ENCODE measurements at regions not wholly inside any gene's neighbourhood (a gene's known extent, or its start where the extent isn't known, plus 50 kb on each side); places are given as distances from the start of the nearest gene placed in this dataset.

DNA sequence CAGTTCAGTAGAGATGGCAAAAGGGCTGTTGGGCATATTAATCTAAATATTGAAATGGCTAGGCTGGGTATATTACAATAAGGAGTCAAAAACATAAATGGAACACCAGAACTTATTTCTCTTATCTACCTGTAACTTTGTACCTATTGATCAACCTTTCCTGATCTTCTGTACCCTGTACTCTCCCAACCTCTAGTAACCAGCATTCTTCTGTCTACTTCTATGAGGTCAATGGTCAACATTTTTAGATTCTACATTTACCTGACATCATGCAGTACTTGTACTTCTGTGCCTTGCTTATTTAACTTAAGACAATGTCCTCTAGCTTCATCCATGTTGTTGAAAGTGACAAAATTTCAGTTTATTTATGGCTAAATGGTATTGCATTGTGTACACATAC, 467.3 kb downstream of the TAF11L14 start:
- no peak for DNase-seq (ENCODE audit: low read depth in 2 of 2)

DNA sequence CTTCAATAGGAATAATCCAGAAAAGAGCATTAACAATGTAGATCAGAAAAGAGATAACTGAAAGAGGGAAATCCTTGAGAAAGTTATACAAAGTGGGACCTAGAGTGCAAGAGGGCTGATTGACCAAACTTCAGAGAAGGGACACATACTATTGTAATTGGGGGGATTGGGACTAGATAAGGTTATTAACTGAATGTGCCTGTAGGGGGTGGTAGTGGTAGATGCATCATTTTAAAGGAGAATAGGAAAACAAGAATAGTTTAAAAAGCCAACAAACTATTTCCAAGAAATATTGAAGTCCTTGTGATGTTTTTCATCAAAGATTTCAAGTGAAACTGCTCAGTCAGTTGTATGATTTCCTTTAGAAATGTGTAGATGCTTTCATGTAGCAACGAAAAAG, 468.5 kb downstream of the TAF11L14 start:
- no peak for DNase-seq (ENCODE audit: low read depth in 2 of 2)

GRCh38 chr5:18105449-18105848, 471.2 kb downstream of the TAF11L14 start:
- no peak for DNase-seq (ENCODE audit: low read depth in 2 of 2)

DNA sequence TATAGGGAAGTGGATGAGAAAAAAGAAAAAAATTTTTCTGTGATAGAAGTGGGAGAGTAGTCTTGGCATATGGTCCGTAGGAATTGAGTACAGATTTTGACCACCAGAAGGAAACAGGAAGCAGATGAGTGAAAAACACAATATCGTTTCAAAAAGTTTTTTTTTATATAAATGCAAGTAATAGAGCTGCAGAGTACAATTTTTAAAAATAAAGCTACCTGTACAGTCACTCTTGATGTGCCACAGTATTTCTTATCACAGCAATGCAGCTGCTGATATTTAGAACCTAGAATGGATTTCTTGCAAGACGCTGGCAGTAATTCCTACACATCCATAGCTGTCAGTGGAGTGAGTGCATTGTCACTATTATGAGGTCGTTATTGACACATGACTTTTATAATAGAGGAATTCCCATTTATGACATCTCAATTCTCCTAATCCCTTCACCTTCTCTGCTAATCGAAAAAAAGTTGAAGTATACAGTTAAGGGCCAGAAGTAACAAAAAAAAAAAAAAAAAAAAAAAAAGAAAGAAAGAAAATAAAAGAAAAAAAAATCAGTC, 477.7 kb downstream of the TAF11L14 start:
- DNase-seq (ENCODE audit: low read depth in 2 of 2): no peak

DNA sequence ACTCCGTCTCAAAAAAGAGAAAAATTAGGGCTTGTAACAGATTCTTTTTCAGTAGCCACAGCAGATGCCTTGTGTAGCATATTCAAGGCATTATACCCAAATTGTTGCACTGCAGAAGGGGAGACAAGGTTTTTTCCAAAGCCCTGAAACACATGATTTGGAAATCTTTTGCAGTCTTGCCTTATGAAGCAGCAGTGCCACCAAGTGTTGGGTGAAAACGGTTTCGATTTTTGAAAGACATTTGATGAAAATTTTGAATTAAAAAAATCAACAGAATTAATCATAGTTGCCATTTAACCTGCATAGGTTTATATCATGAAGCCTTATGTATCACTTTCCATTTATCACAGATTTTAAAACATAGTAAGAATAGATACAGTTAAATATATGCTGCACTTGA, 479.5 kb downstream of the TAF11L14 start:
- peak; percentile 2 for DNase-seq (ENCODE audit: low read depth in 2 of 2)

DNA sequence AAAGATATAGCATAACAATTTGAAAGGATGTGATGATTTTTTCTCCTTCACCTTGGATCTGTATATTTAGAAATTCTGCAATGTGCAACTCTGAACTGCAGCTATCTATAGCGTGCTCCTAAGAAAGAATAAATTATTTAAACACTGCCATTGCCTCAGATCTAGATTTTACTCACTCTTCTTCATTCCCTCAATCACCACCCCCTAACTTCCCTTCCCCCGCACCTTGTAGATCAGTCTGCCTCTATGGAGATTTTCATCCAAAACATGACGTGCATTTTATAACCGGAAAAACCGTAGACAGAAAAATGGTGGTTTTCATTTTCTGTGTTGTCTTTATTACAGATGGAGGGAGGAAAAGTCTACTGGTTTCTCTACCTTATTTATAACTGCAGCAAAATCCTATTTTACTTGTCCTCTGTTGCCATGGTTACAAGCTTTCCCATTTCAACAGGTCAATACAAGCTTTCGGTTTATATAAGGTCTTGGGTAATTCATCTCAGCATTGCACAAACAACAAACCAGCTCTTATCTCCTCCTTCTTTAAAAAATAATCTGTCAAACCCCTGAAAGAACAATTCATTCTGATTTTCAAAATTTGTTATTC, 480.0 kb downstream of the TAF11L14 start:
- DNase-seq (ENCODE audit: low read depth in 2 of 2): no peak

- no peak for DNase-seq (ENCODE audit: low read depth in 2 of 2)
These were observed 483.7 kb downstream of the TAF11L14 start for GRCh38 chr5:18117968-18118367.

- DNase-seq (ENCODE audit: low read depth in 2 of 2): no peak
These were observed 485.0 kb downstream of the TAF11L14 start for GRCh38 chr5:18119156-18119785.

- no peak for DNase-seq (ENCODE audit: low read depth in 2 of 2)
These were observed 507.0 kb downstream of the TAF11L14 start for GRCh38 chr5:18141222-18141621.

DNA sequence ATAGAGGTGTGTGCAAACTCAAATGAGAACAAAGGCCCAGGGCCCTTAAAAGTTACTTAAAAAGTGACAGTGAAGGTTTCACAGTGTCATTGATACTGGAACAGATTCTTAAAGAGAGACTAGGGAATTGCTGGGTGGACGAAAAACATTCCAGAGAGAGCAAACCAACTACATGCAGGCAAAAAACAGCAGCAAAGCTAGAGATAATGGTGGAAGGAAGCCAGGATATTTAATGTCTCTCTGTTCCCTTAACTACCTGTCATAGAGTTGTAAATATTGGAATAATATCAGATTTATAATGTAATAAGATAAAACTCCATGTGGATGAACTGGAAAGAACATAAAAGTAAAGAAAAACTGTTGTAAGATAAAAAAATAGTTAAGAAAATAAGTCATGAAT, 508.6 kb downstream of the TAF11L14 start:
- no peak for DNase-seq (ENCODE audit: low read depth in 2 of 2)

DNA sequence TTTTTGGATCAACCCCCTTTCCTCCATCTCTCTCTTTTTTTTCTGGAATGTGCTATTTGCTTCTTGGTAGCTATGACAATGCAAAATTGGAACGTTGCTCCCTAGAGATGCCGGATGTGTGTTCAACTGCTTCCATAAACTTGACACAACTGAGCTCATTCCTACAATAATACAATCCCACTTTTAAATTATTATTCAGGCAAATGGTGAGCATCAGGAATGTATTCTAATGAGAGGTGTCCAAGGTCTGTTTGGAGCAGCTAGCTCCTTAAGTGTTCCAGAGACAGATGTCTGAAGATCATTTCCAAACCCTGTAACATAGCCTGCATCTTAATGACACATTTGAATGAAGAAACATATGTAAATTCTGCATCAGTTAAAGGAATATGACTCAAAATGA, 518.4 kb downstream of the TAF11L14 start:
- no peak for DNase-seq (ENCODE audit: low read depth in 2 of 2)

GRCh38 chr5:18158166-18158565, 523.9 kb downstream of the TAF11L14 start:
- DNase-seq (ENCODE audit: low read depth in 2 of 2): no peak

- no peak for DNase-seq (ENCODE audit: low read depth in 2 of 2)
These were observed 525.1 kb downstream of the TAF11L14 start for GRCh38 chr5:18159331-18159730.

- no peak for DNase-seq (ENCODE audit: low read depth in 2 of 2)
These were observed 537.4 kb downstream of the TAF11L14 start for GRCh38 chr5:18171684-18172083.

- DNase-seq (ENCODE audit: low read depth in 2 of 2): no peak
These were observed 545.3 kb downstream of the TAF11L14 start for GRCh38 chr5:18179579-18179978.

- no peak for DNase-seq (ENCODE audit: low read depth in 2 of 2)
These were observed 547.3 kb downstream of the TAF11L14 start for GRCh38 chr5:18181575-18181974.

GRCh38 chr5:18195910-18196309, 561.6 kb downstream of the TAF11L14 start:
- no peak for DNase-seq (ENCODE audit: low read depth in 2 of 2)

DNA sequence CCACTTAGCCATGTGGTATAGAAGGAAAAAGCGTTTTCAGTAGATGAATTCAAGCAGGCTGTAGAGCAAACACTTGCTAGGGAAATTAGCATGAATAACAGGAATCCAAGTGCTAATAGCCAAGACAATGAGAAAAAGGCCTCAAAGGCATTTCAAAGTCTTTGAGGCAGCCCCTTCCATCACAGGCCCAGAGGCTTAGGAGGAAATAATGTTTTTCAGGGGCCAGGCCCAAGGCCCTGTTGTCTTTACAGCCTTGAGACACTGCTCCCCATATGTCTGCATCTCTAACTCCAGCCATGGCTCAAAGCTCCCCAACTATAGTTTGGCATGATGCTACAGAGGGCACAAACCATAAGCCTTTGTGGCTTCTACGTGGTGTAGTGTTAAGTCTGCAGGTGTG, 563.5 kb downstream of the TAF11L14 start:
- no peak for DNase-seq (ENCODE audit: low read depth in 2 of 2)

DNA sequence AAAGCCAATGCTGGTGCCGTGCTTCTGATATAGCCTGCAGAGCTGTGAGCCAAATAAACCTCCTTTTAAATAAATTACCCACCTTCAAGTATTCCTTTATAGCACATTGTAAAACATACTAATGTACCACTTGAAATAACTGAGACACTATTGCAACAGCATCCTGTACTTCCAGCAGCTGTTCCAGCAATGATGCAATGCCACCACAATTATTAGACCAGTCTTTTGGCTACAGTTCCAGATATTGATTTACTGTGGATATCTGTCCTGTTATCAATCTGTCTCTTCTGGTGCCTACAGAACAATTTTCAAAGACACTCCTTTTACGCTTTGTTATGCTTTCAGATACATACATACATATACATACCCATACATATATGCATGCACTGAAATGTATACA, 567.9 kb downstream of the TAF11L14 start:
- DNase-seq (ENCODE audit: low read depth in 2 of 2): no peak

DNA sequence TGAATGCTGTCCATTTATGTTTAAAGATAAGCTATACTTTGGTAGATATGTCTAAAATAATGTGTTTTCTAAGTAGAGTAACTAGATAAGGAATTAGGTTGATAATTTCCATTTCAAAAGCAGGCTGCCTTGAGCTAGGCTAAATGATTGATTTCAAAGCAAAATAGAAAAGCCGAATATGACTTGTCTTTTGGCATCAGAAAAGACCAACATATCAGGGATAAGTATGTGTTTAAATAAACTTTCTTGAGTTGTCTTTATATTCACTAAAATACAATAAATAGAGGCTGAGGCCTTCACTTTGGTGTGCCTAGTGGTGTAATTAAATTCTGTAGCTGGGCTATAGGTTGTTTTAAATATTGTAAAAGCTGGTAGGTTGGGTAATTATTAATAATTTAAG, 569.0 kb downstream of the TAF11L14 start:
- no peak for DNase-seq (ENCODE audit: low read depth in 2 of 2)

DNA sequence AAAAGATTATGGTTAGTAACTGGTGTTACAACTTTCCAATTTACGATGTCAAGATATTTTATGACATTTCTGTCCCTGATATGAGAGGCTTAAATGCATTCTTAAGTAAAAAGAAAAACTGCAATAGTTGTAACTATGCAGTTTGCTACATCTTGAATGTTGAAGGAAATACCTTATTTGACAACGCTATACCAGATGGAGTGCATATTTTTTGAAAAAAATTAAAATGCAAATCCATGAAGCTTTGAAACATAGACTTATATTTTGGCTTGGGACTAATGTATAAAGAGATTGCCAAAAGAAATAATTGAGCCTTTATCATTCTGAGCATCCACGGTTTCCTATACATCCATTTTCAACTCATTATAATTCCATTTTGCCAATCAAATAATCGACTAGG, 579.4 kb downstream of the TAF11L14 start:
- no peak for DNase-seq (ENCODE audit: low read depth in 2 of 2)

GRCh38 chr5:18216016-18216415, 581.8 kb downstream of the TAF11L14 start:
- DNase-seq (ENCODE audit: low read depth in 2 of 2): no peak

GRCh38 chr5:18216729-18217128, 582.5 kb downstream of the TAF11L14 start:
- no peak for DNase-seq (ENCODE audit: low read depth in 2 of 2)

- DNase-seq (ENCODE audit: low read depth in 2 of 2): no peak
These were observed 585.0 kb downstream of the TAF11L14 start for GRCh38 chr5:18219241-18219640.

Measured in fibroblast of skin of left biceps (primary cell).